K562 (cell line): ENCODE measurements at regions not wholly inside any gene's neighbourhood (a gene's known extent, or its start where the extent isn't known, plus 50 kb on each side); places are given as distances from the start of the nearest gene placed in this dataset.

Experiments used
- ATAC-seq: fragments of 200-7000 bp; cut with Tn5 transposase; 3 replicates; pipeline ENCODE4 v1.9.1; 2020; ENCODE audit warnings: moderate library complexity
- BruUV-seq: library from RNA; stranded (reverse); fragments of 400-500 nt; replicated peaks from 2 replicates; lab custom pipeline; 2021; lab: Mats Ljungman, UMichigan
- CTCF ChIA-PET: fragments of 300-600 bp; formaldehyde crosslinking; extraction: SDS; loops from one replicate; lab custom pipeline; 2021; ENCODE audit warnings: low intra/inter-chr PET ratio; lab: Yijun Ruan, JAX
- POLR2A ChIA-PET: fragments of 300-600, 350-650 bp; sonication (Branson Sonifier 250); formaldehyde crosslinking; extraction: SDS; loops from one replicate; lab custom pipeline; 2021; ENCODE audit warnings: antibody characterized with exemption, inconsistent platforms; lab: Yijun Ruan, JAX
- DNase-seq, 4 experiments: peaks; one replicate each; pipeline versions ENCODE4 v3.0.0 to v3.0.0-alpha.2; 2011 to 2018; ENCODE audit warnings: low spot score in 3 of 4, mixed read lengths in 3 of 4; ENCODE audit errors: extremely low read depth in 1 of 4
- FAIRE-seq: peaks from 2 replicates; lab custom pipeline; 2011; peaks lifted over from hg19 to GRCh38; lab: Jason Lieb, UNC
- H2AFZ ChIP-seq: 2 replicates; pipeline ENCODE4 v1.6.0; 2011; ENCODE audit warnings: low read depth, low read length, control low read depth, inconsistent platforms
- H3K27ac ChIP-seq: fragments of 200-600 bp; 3 replicates; pipeline ENCODE4 v1.8.0; 2011; ENCODE audit warnings: low read depth, mild to moderate bottlenecking, control low read depth, inconsistent platforms, low read length, moderate library complexity, mixed read lengths; ENCODE audit errors: extremely low read depth
- H3K27me3 ChIP-seq, 2 experiments: fragments of 300-600 bp in 1 of 2; 2 replicates in 1 of 2; 3 replicates in 1 of 2; pipeline versions ENCODE4 v1.6.0 to v1.8.0; 2011; ENCODE audit warnings: inconsistent platforms in 2 of 2, low read length in 2 of 2, mild to moderate bottlenecking in 1 of 2, mixed read lengths in 1 of 2, moderate library complexity in 1 of 2; ENCODE audit not compliant: control insufficient read depth in 2 of 2, insufficient read depth in 2 of 2
- H3K36me3 ChIP-seq: fragments of 300-600 bp; 3 replicates; pipeline ENCODE4 v1.8.0; 2011; ENCODE audit warnings: mild to moderate bottlenecking, low read length, inconsistent platforms; ENCODE audit not compliant: control insufficient read depth, insufficient read depth
- H3K4me1 ChIP-seq, 2 experiments: fragments of 200-600 bp in 1 of 2; replicated peaks in 1 of 2; 2 replicates in 1 of 2; 3 replicates in 1 of 2; pipeline versions ENCODE4 v1.5.1 to v1.8.0; 2011; ENCODE audit warnings: inconsistent platforms in 2 of 2, low read length in 2 of 2, mild to moderate bottlenecking in 1 of 2, mixed read lengths in 1 of 2, moderate library complexity in 1 of 2; ENCODE audit not compliant: control insufficient read depth in 2 of 2, insufficient read depth in 2 of 2
- H3K4me2 ChIP-seq: 2 replicates; pipeline ENCODE4 v1.6.1; 2011; ENCODE audit warnings: low read length, control low read depth, inconsistent platforms, mixed read lengths; ENCODE audit not compliant: insufficient read depth
- H3K4me3 ChIP-seq: fragments of 200-600 bp; sonication (generic), shearing (Covaris generic); 2 replicates; pipeline ENCODE4 v1.5.1; 2016; ENCODE audit warnings: control low read depth, inconsistent platforms
- H3K79me2 ChIP-seq: fragments of 200-600 bp; 3 replicates; pipeline ENCODE4 v1.8.0; 2011; ENCODE audit warnings: low read length, inconsistent platforms; ENCODE audit not compliant: control insufficient read depth, insufficient read depth
- H3K9ac ChIP-seq, 2 experiments: 2 replicates each; pipeline versions ENCODE4 v1.6.0 to v1.6.1; 2011; ENCODE audit warnings: low read depth in 2 of 2, low read length in 2 of 2, control low read depth in 1 of 2, inconsistent platforms in 1 of 2, mild to moderate bottlenecking in 1 of 2, mixed read lengths in 1 of 2; ENCODE audit not compliant: insufficient read depth in 1 of 2
- H3K9me1 ChIP-seq: one replicate; pipeline ENCODE4 v1.6.0; 2011; ENCODE audit warnings: inconsistent platforms, mild to moderate bottlenecking, low read length, moderate library complexity; ENCODE audit not compliant: control insufficient read depth, insufficient read depth
- H3K9me3 ChIP-seq: replicated peaks from 2 replicates; pipeline ENCODE4 v1.5.1; 2011; ENCODE audit warnings: low read depth, low read length, inconsistent platforms; ENCODE audit not compliant: control insufficient read depth, insufficient read depth
- H4K20me1 ChIP-seq: replicated peaks from 2 replicates; pipeline ENCODE4 v1.6.1; 2011; ENCODE audit warnings: low read length, inconsistent platforms, mixed read lengths; ENCODE audit not compliant: control insufficient read depth, insufficient read depth
- ADNP ChIP-seq: fragments of 200-800 bp; sonication (Bioruptor generic); IDR thresholded peaks from 2 replicates; pipeline ENCODE4 v1.6.1; 2016; ENCODE audit warnings: missing genetic modification characterization, missing compliant biosample characterization
- ATF1 ChIP-seq, 2 experiments: fragments of 450-650 bp in 1 of 2; IDR thresholded peaks; 2 replicates each; pipeline ENCODE4 v1.6.1; 2016; ENCODE audit warnings: missing compliant biosample characterization in 1 of 2, missing genetic modification characterization in 1 of 2
- ERF ChIP-seq: fragments of 450-650 bp; formaldehyde crosslinking; IDR thresholded peaks from 2 replicates; pipeline ENCODE4 v1.4.0; 2020; ENCODE audit warnings: mild to moderate bottlenecking, mixed read lengths
- MCM3 ChIP-seq: fragments of 450-650 bp; IDR thresholded peaks from 2 replicates; pipeline ENCODE4 v1.6.1; 2016
- MIER1 ChIP-seq: fragments of 450-650 bp; IDR thresholded peaks from 2 replicates; pipeline ENCODE4 v1.6.1; 2016; ENCODE audit warnings: antibody characterized with exemption, mild to moderate bottlenecking, low read depth
- NCOA2 ChIP-seq, 2 experiments: fragments of 450-650 bp; IDR thresholded peaks; 2 replicates each; pipeline ENCODE4 v1.6.1; 2018; ENCODE audit warnings: mild to moderate bottlenecking in 2 of 2, moderate library complexity in 1 of 2; ENCODE audit not compliant: partially characterized antibody in 2 of 2
- NR1H2 ChIP-seq: sonication (generic); formaldehyde crosslinking; IDR thresholded peaks from 2 replicates; pipeline ENCODE4 v1.4.0; 2020; ENCODE audit warnings: mild to moderate bottlenecking, missing genetic modification reagents
- PHF21A ChIP-seq: fragments of 450-650 bp; IDR thresholded peaks from 2 replicates; pipeline ENCODE4 v1.6.1; 2017; ENCODE audit warnings: low read depth, borderline replicate concordance
- PYGO2 ChIP-seq: fragments of 450-650 bp; IDR thresholded peaks from 2 replicates; pipeline ENCODE4 v1.6.1; 2016; ENCODE audit warnings: mild to moderate bottlenecking, missing genetic modification characterization, moderate library complexity, missing compliant biosample characterization
- TCFL5 ChIP-seq: fragments of 250-450 bp; sonication (Bioruptor Pico); conservative IDR thresholded peaks from 2 replicates; pipeline ENCODE4 v1.6.1; 2021; ENCODE audit warnings: mild to moderate bottlenecking, moderate library complexity, matching md5 sums
- ZNF780A ChIP-seq: fragments of 250-450 bp; sonication (Bioruptor Pico); IDR thresholded peaks from 2 replicates; pipeline ENCODE4 v1.5.0; 2021; ENCODE audit warnings: mild to moderate bottlenecking
- WGBS: fragments of 100-300 bp; shearing (Covaris generic); methylation state at CpG from one replicate; pipeline ENCODE4 v1.1.6; 2016; ENCODE audit warnings: low coverage, mixed read lengths; ENCODE audit not compliant: insufficient coverage; ENCODE audit errors: missing lambda C conversion rate; 5-methylcytosine and 5-hydroxymethylcytosine counted together
- in situ Hi-C: fragments of 300-500 bp; cut with MboI; formaldehyde crosslinking; loops from 4 replicates; pipeline ENCODE4 v1.15.0; 2018; ENCODE audit warnings: inconsistent platforms, mixed read lengths
- intact Hi-C: fragments of 100-400 bp; cut with micrococcal nuclease; formaldehyde crosslinking; loops from 2 replicates; pipeline ENCODE4 v1.14.2; 2022
- TF ChIP-seq, protein P1 (sequence below): sonication (generic); formaldehyde crosslinking; IDR thresholded peaks from 2 replicates; pipeline ENCODE4 v1.8.0; 2022; ENCODE audit warnings: mild to moderate bottlenecking, missing genetic modification reagents

GRCh38 chr7:81507221-81507620 is 262.6 kb downstream of the HGF start:
- H3K9ac ChIP-seq = no peak overlapping the region
- TF ChIP-seq MIER1 = no peak
- TF ChIP-seq ZNF780A (CRISPR knock-in tag) = no peak
- TF ChIP-seq PHF21A = no peak
- TF ChIP-seq, protein P1, sequence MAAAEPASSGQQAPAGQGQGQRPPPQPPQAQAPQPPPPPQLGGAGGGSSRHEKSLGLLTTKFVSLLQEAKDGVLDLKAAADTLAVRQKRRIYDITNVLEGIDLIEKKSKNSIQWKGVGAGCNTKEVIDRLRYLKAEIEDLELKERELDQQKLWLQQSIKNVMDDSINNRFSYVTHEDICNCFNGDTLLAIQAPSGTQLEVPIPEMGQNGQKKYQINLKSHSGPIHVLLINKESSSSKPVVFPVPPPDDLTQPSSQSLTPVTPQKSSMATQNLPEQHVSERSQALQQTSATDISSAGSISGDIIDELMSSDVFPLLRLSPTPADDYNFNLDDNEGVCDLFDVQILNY (CRISPR knock-in tag) = no peak
- TF ChIP-seq PYGO2 (tag) = no peak
- TF ChIP-seq ATF1 (CRISPR knock-in tag; IDR thresholded peaks at IDR 0.05) = no peak
- TF ChIP-seq ATF1 (tag; IDR thresholded peaks at IDR 0.05) = no peak
- TF ChIP-seq NR1H2 = no peak
- TF ChIP-seq NCOA2 (IDR thresholded peaks at IDR 0.05; ENCODE audit: partially characterized antibody in 2 of 2) = no peak
- TF ChIP-seq MCM3 = no peak
- TF ChIP-seq TCFL5 = no peak
- no peak for TF ChIP-seq ADNP (tag)
- no peak for TF ChIP-seq ERF
- H3K9me3 ChIP-seq = no peaks in the 10 kb centered on the region
- no peak overlapping the region for H3K4me2 ChIP-seq
- ChIA-PET CTCF (no interaction called here), POLR2A (no interaction called here)
- H2AFZ ChIP-seq = no peak overlapping the region
- H3K4me1 ChIP-seq = no peaks in the 10 kb centered on the region
- BruUV-seq = no TSS peak
- H4K20me1 ChIP-seq = no peaks in the 10 kb centered on the region
- H3K27me3 ChIP-seq = no peaks in the 10 kb centered on the region
- no peaks in the 10 kb centered on the region for H3K79me2 ChIP-seq
- H3K4me3 ChIP-seq = no peak overlapping the region
- 0% methylated on average over 2 of the region's 2 CpGs for WGBS
- intact Hi-C loops (no loop called here), in situ Hi-C loops (no loop called here)
- FAIRE-seq (no peak), DNase-seq (no peak), ATAC-seq (no peak)
- no peaks in the 10 kb centered on the region for H3K9me1 ChIP-seq
- no peaks in the 10 kb centered on the region for H3K36me3 ChIP-seq
- no peak overlapping the region for H3K27ac ChIP-seq
